HEK293 (cell line): ENCODE measurements at regions not wholly inside any gene's neighbourhood (a gene's known extent, or its start where the extent isn't known, plus 50 kb on each side); places are given as distances from the start of the nearest gene placed in this dataset.

Source experiments
- HOXA7 ChIP-seq: sonication (generic); formaldehyde crosslinking; IDR thresholded peaks from 2 replicates; pipeline ENCODE4 v1.8.1; 2022; ENCODE audit warnings: missing genetic modification reagents, borderline replicate concordance
- KLF7 ChIP-seq: fragments of 450-650 bp; formaldehyde crosslinking; IDR thresholded peaks from 2 replicates; pipeline ENCODE4 v1.5.1; 2016; ENCODE audit warnings: missing biosample characterization, missing genetic modification characterization, borderline replicate concordance
- MZF1 ChIP-seq: fragments of 450-650 bp; formaldehyde crosslinking; IDR thresholded peaks from 2 replicates; pipeline ENCODE4 v1.5.1; 2017; ENCODE audit warnings: missing biosample characterization, missing genetic modification characterization, borderline replicate concordance
- OVOL3 ChIP-seq: fragments of 450-650 bp; formaldehyde crosslinking; IDR thresholded peaks from 2 replicates; pipeline ENCODE4 v1.5.1; 2016; ENCODE audit warnings: missing biosample characterization, missing genetic modification characterization
- PATZ1 ChIP-seq: fragments of 450-650 bp; formaldehyde crosslinking; IDR thresholded peaks from 2 replicates; pipeline ENCODE4 v1.5.1; 2016; ENCODE audit warnings: missing biosample characterization, missing genetic modification characterization
- SP3 ChIP-seq: fragments of 450-650 bp; formaldehyde crosslinking; IDR thresholded peaks from 2 replicates; pipeline ENCODE4 v1.5.1; 2016; ENCODE audit warnings: missing biosample characterization, missing genetic modification characterization
- ZBTB6 ChIP-seq: fragments of 450-650 bp; formaldehyde crosslinking; IDR thresholded peaks from 2 replicates; pipeline ENCODE4 v1.5.1; 2017; ENCODE audit warnings: missing biosample characterization, missing genetic modification characterization
- ZEB2 ChIP-seq: fragments of 450-650 bp; formaldehyde crosslinking; IDR thresholded peaks from 2 replicates; pipeline ENCODE4 v1.5.1; 2016; ENCODE audit warnings: missing biosample characterization, missing genetic modification characterization
- ZFP37 ChIP-seq: fragments of 450-650 bp; formaldehyde crosslinking; IDR thresholded peaks from 2 replicates; pipeline ENCODE4 v1.5.1; 2016; ENCODE audit warnings: missing biosample characterization, missing genetic modification characterization
- ZNF10 ChIP-seq: fragments of 450-650 bp; formaldehyde crosslinking; IDR thresholded peaks from 2 replicates; pipeline ENCODE4 v1.5.1; 2017; ENCODE audit warnings: missing biosample characterization, missing genetic modification characterization
- ZNF133 ChIP-seq: fragments of 450-650 bp; formaldehyde crosslinking; IDR thresholded peaks from 2 replicates; pipeline ENCODE4 v1.5.1; 2016; ENCODE audit warnings: missing biosample characterization, missing genetic modification characterization
- ZNF184 ChIP-seq: fragments of 450-650 bp; IDR thresholded peaks from 2 replicates; pipeline ENCODE4 v1.5.1; 2018; ENCODE audit warnings: missing biosample characterization, mild to moderate bottlenecking, missing genetic modification characterization
- ZNF202 ChIP-seq: fragments of 450-650 bp; formaldehyde crosslinking; IDR thresholded peaks from 2 replicates; pipeline ENCODE4 v1.5.1; 2016; ENCODE audit warnings: missing biosample characterization, missing genetic modification characterization, borderline replicate concordance
- ZNF248 ChIP-seq: fragments of 450-650 bp; formaldehyde crosslinking; IDR thresholded peaks from 2 replicates; pipeline ENCODE4 v1.5.1; 2017; ENCODE audit warnings: missing biosample characterization, missing genetic modification characterization
- ZNF292 ChIP-seq: fragments of 450-650 bp; formaldehyde crosslinking; IDR thresholded peaks from 2 replicates; pipeline ENCODE4 v1.5.1; 2016; ENCODE audit warnings: low read depth, missing biosample characterization, missing genetic modification characterization, borderline replicate concordance
- ZNF335 ChIP-seq: fragments of 450-650 bp; formaldehyde crosslinking; conservative IDR thresholded peaks from 2 replicates; pipeline ENCODE4 v1.5.1; 2016; ENCODE audit warnings: missing biosample characterization, missing genetic modification characterization
- ZNF37A ChIP-seq: fragments of 450-650 bp; IDR thresholded peaks from 2 replicates; pipeline ENCODE4 v1.5.1; 2018; ENCODE audit warnings: missing biosample characterization, missing genetic modification characterization
- ZNF48 ChIP-seq: fragments of 450-650 bp; formaldehyde crosslinking; IDR thresholded peaks from 2 replicates; pipeline ENCODE4 v1.5.1; 2016; ENCODE audit warnings: missing biosample characterization, missing genetic modification characterization
- ZNF501 ChIP-seq: fragments of 450-650 bp; formaldehyde crosslinking; IDR thresholded peaks from 2 replicates; pipeline ENCODE4 v1.5.1; 2016; ENCODE audit warnings: missing biosample characterization, missing genetic modification characterization
- ZNF510 ChIP-seq: fragments of 450-650 bp; formaldehyde crosslinking; IDR thresholded peaks from 2 replicates; pipeline ENCODE4 v1.5.1; 2018; ENCODE audit warnings: mild to moderate bottlenecking, missing genetic modification characterization, missing biosample characterization; ENCODE audit not compliant: insufficient replicate concordance
- ZNF701 ChIP-seq: fragments of 450-650 bp; formaldehyde crosslinking; IDR thresholded peaks from 2 replicates; pipeline ENCODE4 v1.5.1; 2016; ENCODE audit warnings: missing biosample characterization, missing genetic modification characterization
- ZNF707 ChIP-seq: fragments of 450-650 bp; formaldehyde crosslinking; IDR thresholded peaks from 2 replicates; pipeline ENCODE4 v1.5.1; 2016; ENCODE audit warnings: missing biosample characterization, missing genetic modification characterization
- ZNF843 ChIP-seq: fragments of 450-650 bp; formaldehyde crosslinking; IDR thresholded peaks from 2 replicates; pipeline ENCODE4 v1.5.1; 2016; ENCODE audit warnings: missing biosample characterization, missing genetic modification characterization
- ZSCAN4 ChIP-seq: fragments of 450-650 bp; formaldehyde crosslinking; IDR thresholded peaks from 2 replicates; pipeline ENCODE4 v1.5.1; 2017; ENCODE audit warnings: missing biosample characterization, missing genetic modification characterization
- TF ChIP-seq, protein P1 (sequence below): fragments of 450-650 bp; formaldehyde crosslinking; IDR thresholded peaks from 2 replicates; pipeline ENCODE4 v1.5.1; 2016; ENCODE audit warnings: missing biosample characterization, missing genetic modification characterization, borderline replicate concordance
- TF ChIP-seq, protein P2 (sequence below): fragments of 450-650 bp; formaldehyde crosslinking; IDR thresholded peaks from 2 replicates; pipeline ENCODE4 v1.5.1; 2016; ENCODE audit warnings: missing biosample characterization, missing genetic modification characterization

- TF ChIP-seq ZSCAN4 (tag by site-specific recombination): peak; percentile 61; the same call in 1 of the 2 replicates
- peak; percentile 47; the same call in 1 of the 2 replicates for TF ChIP-seq ZBTB6 (tag by site-specific recombination)
- TF ChIP-seq OVOL3 (tag by site-specific recombination): no peak
- TF ChIP-seq ZFP37: peak; percentile 94
- no peak for TF ChIP-seq ZNF292 (tag by site-specific recombination)
- TF ChIP-seq ZNF202 (tag by site-specific recombination): no peak
- peak; percentile 55; the same call in 1 of the 2 replicates for TF ChIP-seq SP3 (tag by site-specific recombination)
- peak; percentile 76 for TF ChIP-seq ZNF184 (tag by site-specific recombination)
- peak; percentile 8 for TF ChIP-seq ZNF510
- no peak for TF ChIP-seq ZNF248 (tag by site-specific recombination)
- no peak for TF ChIP-seq KLF7 (tag by site-specific recombination)
- peak; percentile 97 for TF ChIP-seq ZEB2 (tag by site-specific recombination)
- peak; percentile 58; the same call in 1 of the 2 replicates for TF ChIP-seq ZNF501
- peak; percentile 55 for TF ChIP-seq ZNF335
- TF ChIP-seq ZNF701: no peak
- TF ChIP-seq, protein P1, sequence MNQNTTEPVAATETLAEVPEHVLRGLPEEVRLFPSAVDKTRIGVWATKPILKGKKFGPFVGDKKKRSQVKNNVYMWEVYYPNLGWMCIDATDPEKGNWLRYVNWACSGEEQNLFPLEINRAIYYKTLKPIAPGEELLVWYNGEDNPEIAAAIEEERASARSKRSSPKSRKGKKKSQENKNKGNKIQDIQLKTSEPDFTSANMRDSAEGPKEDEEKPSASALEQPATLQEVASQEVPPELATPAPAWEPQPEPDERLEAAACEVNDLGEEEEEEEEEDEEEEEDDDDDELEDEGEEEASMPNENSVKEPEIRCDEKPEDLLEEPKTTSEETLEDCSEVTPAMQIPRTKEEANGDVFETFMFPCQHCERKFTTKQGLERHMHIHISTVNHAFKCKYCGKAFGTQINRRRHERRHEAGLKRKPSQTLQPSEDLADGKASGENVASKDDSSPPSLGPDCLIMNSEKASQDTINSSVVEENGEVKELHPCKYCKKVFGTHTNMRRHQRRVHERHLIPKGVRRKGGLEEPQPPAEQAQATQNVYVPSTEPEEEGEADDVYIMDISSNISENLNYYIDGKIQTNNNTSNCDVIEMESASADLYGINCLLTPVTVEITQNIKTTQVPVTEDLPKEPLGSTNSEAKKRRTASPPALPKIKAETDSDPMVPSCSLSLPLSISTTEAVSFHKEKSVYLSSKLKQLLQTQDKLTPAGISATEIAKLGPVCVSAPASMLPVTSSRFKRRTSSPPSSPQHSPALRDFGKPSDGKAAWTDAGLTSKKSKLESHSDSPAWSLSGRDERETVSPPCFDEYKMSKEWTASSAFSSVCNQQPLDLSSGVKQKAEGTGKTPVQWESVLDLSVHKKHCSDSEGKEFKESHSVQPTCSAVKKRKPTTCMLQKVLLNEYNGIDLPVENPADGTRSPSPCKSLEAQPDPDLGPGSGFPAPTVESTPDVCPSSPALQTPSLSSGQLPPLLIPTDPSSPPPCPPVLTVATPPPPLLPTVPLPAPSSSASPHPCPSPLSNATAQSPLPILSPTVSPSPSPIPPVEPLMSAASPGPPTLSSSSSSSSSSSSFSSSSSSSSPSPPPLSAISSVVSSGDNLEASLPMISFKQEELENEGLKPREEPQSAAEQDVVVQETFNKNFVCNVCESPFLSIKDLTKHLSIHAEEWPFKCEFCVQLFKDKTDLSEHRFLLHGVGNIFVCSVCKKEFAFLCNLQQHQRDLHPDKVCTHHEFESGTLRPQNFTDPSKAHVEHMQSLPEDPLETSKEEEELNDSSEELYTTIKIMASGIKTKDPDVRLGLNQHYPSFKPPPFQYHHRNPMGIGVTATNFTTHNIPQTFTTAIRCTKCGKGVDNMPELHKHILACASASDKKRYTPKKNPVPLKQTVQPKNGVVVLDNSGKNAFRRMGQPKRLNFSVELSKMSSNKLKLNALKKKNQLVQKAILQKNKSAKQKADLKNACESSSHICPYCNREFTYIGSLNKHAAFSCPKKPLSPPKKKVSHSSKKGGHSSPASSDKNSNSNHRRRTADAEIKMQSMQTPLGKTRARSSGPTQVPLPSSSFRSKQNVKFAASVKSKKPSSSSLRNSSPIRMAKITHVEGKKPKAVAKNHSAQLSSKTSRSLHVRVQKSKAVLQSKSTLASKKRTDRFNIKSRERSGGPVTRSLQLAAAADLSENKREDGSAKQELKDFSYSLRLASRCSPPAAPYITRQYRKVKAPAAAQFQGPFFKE (tag by site-specific recombination): no peak
- TF ChIP-seq HOXA7: no peak
- TF ChIP-seq, protein P2, sequence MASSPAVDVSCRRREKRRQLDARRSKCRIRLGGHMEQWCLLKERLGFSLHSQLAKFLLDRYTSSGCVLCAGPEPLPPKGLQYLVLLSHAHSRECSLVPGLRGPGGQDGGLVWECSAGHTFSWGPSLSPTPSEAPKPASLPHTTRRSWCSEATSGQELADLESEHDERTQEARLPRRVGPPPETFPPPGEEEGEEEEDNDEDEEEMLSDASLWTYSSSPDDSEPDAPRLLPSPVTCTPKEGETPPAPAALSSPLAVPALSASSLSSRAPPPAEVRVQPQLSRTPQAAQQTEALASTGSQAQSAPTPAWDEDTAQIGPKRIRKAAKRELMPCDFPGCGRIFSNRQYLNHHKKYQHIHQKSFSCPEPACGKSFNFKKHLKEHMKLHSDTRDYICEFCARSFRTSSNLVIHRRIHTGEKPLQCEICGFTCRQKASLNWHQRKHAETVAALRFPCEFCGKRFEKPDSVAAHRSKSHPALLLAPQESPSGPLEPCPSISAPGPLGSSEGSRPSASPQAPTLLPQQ: peak; percentile 79
- TF ChIP-seq PATZ1 (tag by site-specific recombination): no peak
- no peak for TF ChIP-seq MZF1 (tag by site-specific recombination)
- no peak for TF ChIP-seq ZNF48 (tag by site-specific recombination)
- 0 out of 2 replicates have a peak, but pooled peaks have one; percentile 9 for TF ChIP-seq ZNF37A
- no peak for TF ChIP-seq ZNF133 (tag by site-specific recombination)
- peak; percentile 59; the same call in 1 of the 2 replicates for TF ChIP-seq ZNF10 (tag by site-specific recombination)
- peak; percentile 70 for TF ChIP-seq ZNF843 (tag by site-specific recombination)
- TF ChIP-seq ZNF707: no peak
These were observed 83.9 kb downstream of the CXCL12 start (continued) for GRCh38 chr10:44300666-44301649.
